ENCODE measurements at regions not wholly inside any gene's neighbourhood (a gene's known extent, or its start where the extent isn't known, plus 50 kb on each side); places are given as distances from the start of the nearest gene placed in this dataset.

- Histone ChIP-seq H3K4me3 (no peak overlapping the region), H3K4me1 (peaks cover 2% of the 10 kb centered on the region), H3K4me2 (no peak overlapping the region), H3F3A (ENCODE audit: low read depth) (no peaks in the 10 kb centered on the region), H3K9me3 (ENCODE audit: low read depth) (no peaks in the 10 kb centered on the region), H3K79me2 (ENCODE audit: low read depth) (no peaks in the 10 kb centered on the region), H3K27ac (no peak overlapping the region), H4K20me1 (ENCODE audit: low read depth) (no peaks in the 10 kb centered on the region), H2AFZ (replicated peaks) (no peak overlapping the region), H3K9ac (no peak overlapping the region), H3K36me3 (no peaks in the 10 kb centered on the region), H3K27me3 (no peaks in the 10 kb centered on the region)
- H3K9me3 Mint-ChIP-seq: no peaks in the 10 kb centered on the region
- DNase-seq (ENCODE audit: low spot score): no peak
- H3K27me3 Mint-ChIP-seq (ENCODE audit: insufficient read depth, low read depth): no peaks in the 10 kb centered on the region
- TF ChIP-seq EZH2 (IDR thresholded peaks at IDR 0.05): no peak
- TF ChIP-seq CTCF (IDR thresholded peaks at IDR 0.05): no peak
- TF ChIP-seq EZH2phosphoT487 (IDR thresholded peaks at IDR 0.05): no peak
- no peak overlapping the region for H3K27ac Mint-ChIP-seq
- peaks cover 4% of the 10 kb centered on the region for H3K4me1 Mint-ChIP-seq
- no peaks in the 10 kb centered on the region for H3K36me3 Mint-ChIP-seq
- no peak overlapping the region for H3K4me3 Mint-ChIP-seq
Measured at GRCh38 chr15:87115795-87116194, 1036.1 kb downstream of the AGBL1 start.

GRCh38 chr15:87099916-87100315 is 1020.2 kb downstream of the AGBL1 start:
- no peaks in the 10 kb centered on the region for H3K4me1 ChIP-seq
- DNase-seq (ENCODE audit: low spot score): no peak
- peaks cover 3% of the 10 kb centered on the region for H3K27me3 Mint-ChIP-seq (ENCODE audit: insufficient read depth, low read depth)
- H3K27ac ChIP-seq: no peak overlapping the region
- no peaks in the 10 kb centered on the region for H3K27me3 ChIP-seq
- H2AFZ ChIP-seq (replicated peaks): peak overlapping the region; percentile 10
- no peaks in the 10 kb centered on the region for H3K4me1 Mint-ChIP-seq
- no peak overlapping the region for H3K4me3 ChIP-seq
- H3K79me2 ChIP-seq (ENCODE audit: low read depth): no peaks in the 10 kb centered on the region
- H3K4me3 Mint-ChIP-seq: no peak overlapping the region
- peaks cover 1% of the 10 kb centered on the region for H3K36me3 Mint-ChIP-seq
- H4K20me1 ChIP-seq (ENCODE audit: low read depth): no peaks in the 10 kb centered on the region
- no peaks in the 10 kb centered on the region for H3F3A ChIP-seq (ENCODE audit: low read depth)
- peaks cover 16% of the 10 kb centered on the region for H3K9me3 Mint-ChIP-seq
- no peak overlapping the region for H3K27ac Mint-ChIP-seq
- H3K4me2 ChIP-seq: no peak overlapping the region
- no peaks in the 10 kb centered on the region for H3K9me3 ChIP-seq (ENCODE audit: low read depth)
- no peak for TF ChIP-seq EZH2phosphoT487 (IDR thresholded peaks at IDR 0.05)
- TF ChIP-seq CTCF (IDR thresholded peaks at IDR 0.05): no peak
- no peak for TF ChIP-seq EZH2 (IDR thresholded peaks at IDR 0.05)
- H3K9ac ChIP-seq: no peak overlapping the region
- no peaks in the 10 kb centered on the region for H3K36me3 ChIP-seq

GRCh38 chr15:87089551-87089950 is 1009.9 kb downstream of the AGBL1 start:
- no peak overlapping the region for H3K4me3 Mint-ChIP-seq
- H3K9me3 ChIP-seq (ENCODE audit: low read depth): no peaks in the 10 kb centered on the region
- TF ChIP-seq CTCF (IDR thresholded peaks at IDR 0.05) (no peak), EZH2phosphoT487 (IDR thresholded peaks at IDR 0.05) (no peak), EZH2 (IDR thresholded peaks at IDR 0.05) (no peak)
- no peaks in the 10 kb centered on the region for H3K4me1 ChIP-seq
- H3K9ac ChIP-seq: no peak overlapping the region
- no peak overlapping the region for H3K4me3 ChIP-seq
- no peak overlapping the region for H3K27ac ChIP-seq
- H3F3A ChIP-seq (ENCODE audit: low read depth): no peaks in the 10 kb centered on the region
- H3K27me3 ChIP-seq: no peaks in the 10 kb centered on the region
- H3K27me3 Mint-ChIP-seq (ENCODE audit: insufficient read depth, low read depth): peaks cover 7% of the 10 kb centered on the region
- no peaks in the 10 kb centered on the region for H3K79me2 ChIP-seq (ENCODE audit: low read depth)
- H3K36me3 ChIP-seq: no peaks in the 10 kb centered on the region
- no peak for DNase-seq (ENCODE audit: low spot score)
- no peaks in the 10 kb centered on the region for H3K9me3 Mint-ChIP-seq
- no peak overlapping the region for H2AFZ ChIP-seq (replicated peaks)
- H3K36me3 Mint-ChIP-seq: no peaks in the 10 kb centered on the region
- H3K4me2 ChIP-seq: no peak overlapping the region
- no peaks in the 10 kb centered on the region for H3K4me1 Mint-ChIP-seq
- no peak overlapping the region for H3K27ac Mint-ChIP-seq
- H4K20me1 ChIP-seq (ENCODE audit: low read depth): no peaks in the 10 kb centered on the region

All from neural progenitor cell (in vitro differentiated cells).